Hepatocyte (in vitro differentiated cells): ENCODE measurements at regions not wholly inside any gene's neighbourhood (a gene's known extent, or its start where the extent isn't known, plus 50 kb on each side); places are given as distances from the start of the nearest gene placed in this dataset.

ENCODE experiments used
- DNase-seq: peaks from one replicate; pipeline ENCODE4 v3.0.0-alpha.2; 2016; ENCODE audit warnings: low spot score
- H2AFZ ChIP-seq: fragments of 200-600 bp; sonication (generic); 2 replicates; pipeline ENCODE4 v1.6.0; 2016; ENCODE audit warnings: antibody characterized with exemption, mild to moderate bottlenecking
- H3K27ac ChIP-seq: fragments of 200-600 bp; sonication (generic); 2 replicates; pipeline ENCODE4 v1.5.1; 2016; ENCODE audit warnings: mild to moderate bottlenecking
- H3K27me3 ChIP-seq: fragments of 200-600 bp; sonication (generic); 2 replicates; pipeline ENCODE4 v1.6.1; 2016
- H3K36me3 ChIP-seq: fragments of 200-600 bp; sonication (generic); replicated peaks from 2 replicates; pipeline ENCODE4 v1.5.1; 2016; ENCODE audit warnings: low read depth; ENCODE audit not compliant: insufficient read depth
- H3K4me1 ChIP-seq: fragments of 200-600 bp; sonication (generic); 2 replicates; pipeline ENCODE4 v1.5.1; 2016; ENCODE audit warnings: mild to moderate bottlenecking, moderate library complexity; ENCODE audit not compliant: insufficient read depth
- H3K4me2 ChIP-seq: fragments of 200-600 bp; sonication (generic); 2 replicates; pipeline ENCODE4 v1.6.0; 2016
- H3K4me3 ChIP-seq: fragments of 200-600 bp; sonication (generic); 2 replicates; pipeline ENCODE4 v1.5.1; 2016; ENCODE audit warnings: mild to moderate bottlenecking
- H3K79me2 ChIP-seq: fragments of 200-600 bp; sonication (generic); 2 replicates; pipeline ENCODE4 v1.6.0; 2017; ENCODE audit warnings: mild to moderate bottlenecking
- H3K9me2 ChIP-seq: fragments of 200-600 bp; sonication (generic); replicated peaks from 2 replicates; pipeline ENCODE4 v1.6.0; 2017; ENCODE audit warnings: mild to moderate bottlenecking; ENCODE audit not compliant: insufficient read depth
- H3K9me3 ChIP-seq: fragments of 200-600 bp; sonication (generic); 2 replicates; pipeline ENCODE4 v1.5.1; 2016; ENCODE audit warnings: low read depth, mild to moderate bottlenecking
- H4K20me1 ChIP-seq: fragments of 200-600 bp; sonication (generic); 2 replicates; pipeline ENCODE4 v1.6.0; 2016; ENCODE audit warnings: mild to moderate bottlenecking; ENCODE audit not compliant: insufficient read depth, poor library complexity, severe bottlenecking
- EZH2 ChIP-seq: fragments of 200-600 bp; sonication (generic); IDR thresholded peaks from 2 replicates; pipeline ENCODE4 v1.6.1; 2016; ENCODE audit warnings: antibody characterized with exemption, mild to moderate bottlenecking, borderline replicate concordance
- EZH2phosphoT487 ChIP-seq: fragments of 200-600 bp; sonication (generic); IDR thresholded peaks from one replicate; pipeline ENCODE4 v1.6.1; 2018; ENCODE audit warnings: antibody characterized with exemption, mild to moderate bottlenecking, low read depth, moderate library complexity; ENCODE audit not compliant: unreplicated experiment, severe bottlenecking
- WGBS: methylation state at CpG from one replicate; pipeline ENCODE4 v1.1.6; 2016; ENCODE audit warnings: low lambda C conversion rate; ENCODE audit errors: missing lambda C conversion rate; 5-methylcytosine and 5-hydroxymethylcytosine counted together
- TF ChIP-seq, protein P1 (sequence below): fragments of 200-600 bp; sonication (generic); IDR thresholded peaks from 2 replicates; pipeline ENCODE4 v1.5.1; 2016; ENCODE audit warnings: antibody characterized with exemption, mild to moderate bottlenecking; ENCODE audit not compliant: poor library complexity

DNA sequence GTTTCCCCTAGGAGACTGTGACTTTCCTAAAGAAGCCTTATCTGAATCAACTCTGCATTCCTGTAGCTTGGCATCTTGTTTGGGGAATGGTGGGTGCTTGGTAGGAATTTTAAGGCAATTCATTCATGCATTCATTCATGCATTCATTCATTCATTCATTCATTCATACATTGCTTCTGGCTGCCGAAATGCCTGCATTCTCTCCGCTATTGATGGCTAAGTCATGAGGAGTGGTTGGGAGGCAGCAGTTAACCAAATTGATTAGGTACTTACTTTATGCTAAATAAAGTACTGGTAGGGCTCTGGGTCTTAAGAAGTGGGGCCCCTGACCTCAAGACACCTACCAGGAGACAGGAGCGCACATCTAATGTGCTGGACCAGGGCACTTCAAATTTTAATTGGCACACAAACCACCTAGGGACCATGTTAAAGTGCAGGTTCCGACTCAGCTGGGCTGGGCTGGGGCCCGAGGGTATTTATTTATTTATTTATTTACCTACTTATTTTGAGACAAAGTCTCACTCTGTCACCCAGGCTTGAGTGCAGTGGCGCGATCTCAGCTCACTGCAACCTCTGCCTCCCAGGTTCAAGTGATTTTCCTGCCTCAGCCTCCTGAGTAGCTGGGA, 127.6 kb downstream of the ANKRD60 start:
- no peak overlapping the region for H3K27ac ChIP-seq
- no peaks in the 10 kb centered on the region for H3K79me2 ChIP-seq
- no peak overlapping the region for H2AFZ ChIP-seq
- H3K9me3 ChIP-seq, result no peaks in the 10 kb centered on the region
- no peak overlapping the region for H3K4me2 ChIP-seq
- H3K4me3 ChIP-seq, result no peak overlapping the region
- H3K9me2 ChIP-seq, result no peaks in the 10 kb centered on the region
- TF ChIP-seq, protein P1, sequence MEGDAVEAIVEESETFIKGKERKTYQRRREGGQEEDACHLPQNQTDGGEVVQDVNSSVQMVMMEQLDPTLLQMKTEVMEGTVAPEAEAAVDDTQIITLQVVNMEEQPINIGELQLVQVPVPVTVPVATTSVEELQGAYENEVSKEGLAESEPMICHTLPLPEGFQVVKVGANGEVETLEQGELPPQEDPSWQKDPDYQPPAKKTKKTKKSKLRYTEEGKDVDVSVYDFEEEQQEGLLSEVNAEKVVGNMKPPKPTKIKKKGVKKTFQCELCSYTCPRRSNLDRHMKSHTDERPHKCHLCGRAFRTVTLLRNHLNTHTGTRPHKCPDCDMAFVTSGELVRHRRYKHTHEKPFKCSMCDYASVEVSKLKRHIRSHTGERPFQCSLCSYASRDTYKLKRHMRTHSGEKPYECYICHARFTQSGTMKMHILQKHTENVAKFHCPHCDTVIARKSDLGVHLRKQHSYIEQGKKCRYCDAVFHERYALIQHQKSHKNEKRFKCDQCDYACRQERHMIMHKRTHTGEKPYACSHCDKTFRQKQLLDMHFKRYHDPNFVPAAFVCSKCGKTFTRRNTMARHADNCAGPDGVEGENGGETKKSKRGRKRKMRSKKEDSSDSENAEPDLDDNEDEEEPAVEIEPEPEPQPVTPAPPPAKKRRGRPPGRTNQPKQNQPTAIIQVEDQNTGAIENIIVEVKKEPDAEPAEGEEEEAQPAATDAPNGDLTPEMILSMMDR, result no peak
- no peak for TF ChIP-seq EZH2phosphoT487
- no peak for TF ChIP-seq EZH2
- H3K27me3 ChIP-seq, result peaks cover 4% of the 10 kb centered on the region
- H4K20me1 ChIP-seq, result no peaks in the 10 kb centered on the region
- WGBS, result 95% methylated on average over 7 of the region's 7 CpGs
- no peaks in the 10 kb centered on the region for H3K36me3 ChIP-seq
- DNase-seq, result no peak
- no peaks in the 10 kb centered on the region for H3K4me1 ChIP-seq

DNA sequence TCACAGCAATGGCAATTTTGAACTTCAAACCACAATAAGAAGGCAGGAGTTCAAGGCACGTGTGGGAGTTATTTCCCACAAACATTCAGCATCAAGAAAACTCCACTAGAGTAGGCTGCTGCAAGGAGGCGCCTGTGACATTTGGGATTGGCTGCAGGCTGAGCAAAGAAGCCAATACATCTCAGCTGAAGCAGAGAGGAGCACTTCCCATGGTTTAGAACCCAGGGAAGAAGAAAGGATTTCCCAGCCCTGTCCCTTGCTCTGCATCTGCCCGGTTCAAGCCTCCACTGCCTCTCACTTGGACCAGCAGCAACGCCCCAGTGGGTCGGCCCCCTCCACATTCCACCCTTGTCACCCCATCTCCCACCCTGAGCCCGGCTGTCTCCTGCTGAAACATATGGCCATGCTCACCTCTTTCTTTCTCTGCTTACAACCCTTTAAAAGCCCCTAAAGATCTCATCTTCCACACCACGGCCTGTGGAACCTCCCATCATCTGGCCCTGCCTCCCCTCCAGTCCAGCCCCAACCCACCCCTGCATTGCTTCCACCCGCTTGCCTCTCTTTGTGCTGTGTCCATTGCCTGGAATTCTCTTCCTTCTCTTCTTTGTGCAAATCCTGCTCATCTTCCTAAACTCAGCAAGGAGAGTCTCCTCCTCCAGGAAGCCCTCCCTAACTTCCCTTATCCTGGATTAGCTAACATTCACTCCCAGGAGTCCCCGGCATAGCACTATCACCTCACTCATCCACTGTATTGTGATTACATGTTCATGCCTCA, 128.3 kb downstream of the ANKRD60 start:
- no peaks in the 10 kb centered on the region for H3K36me3 ChIP-seq
- no peaks in the 10 kb centered on the region for H4K20me1 ChIP-seq
- WGBS, result 83% methylated on average over 9 of the region's 9 CpGs
- no peak overlapping the region for H3K4me3 ChIP-seq
- no peak overlapping the region for H2AFZ ChIP-seq
- DNase-seq, result no peak
- no peaks in the 10 kb centered on the region for H3K4me1 ChIP-seq
- no peak overlapping the region for H3K4me2 ChIP-seq
- peaks cover 4% of the 10 kb centered on the region for H3K27me3 ChIP-seq
- TF ChIP-seq EZH2 (no peak), EZH2phosphoT487 (no peak)
- TF ChIP-seq, protein P1, result no peak
- H3K9me2 ChIP-seq, result no peaks in the 10 kb centered on the region
- no peaks in the 10 kb centered on the region for H3K9me3 ChIP-seq
- no peak overlapping the region for H3K27ac ChIP-seq
- H3K79me2 ChIP-seq, result no peaks in the 10 kb centered on the region

DNA sequence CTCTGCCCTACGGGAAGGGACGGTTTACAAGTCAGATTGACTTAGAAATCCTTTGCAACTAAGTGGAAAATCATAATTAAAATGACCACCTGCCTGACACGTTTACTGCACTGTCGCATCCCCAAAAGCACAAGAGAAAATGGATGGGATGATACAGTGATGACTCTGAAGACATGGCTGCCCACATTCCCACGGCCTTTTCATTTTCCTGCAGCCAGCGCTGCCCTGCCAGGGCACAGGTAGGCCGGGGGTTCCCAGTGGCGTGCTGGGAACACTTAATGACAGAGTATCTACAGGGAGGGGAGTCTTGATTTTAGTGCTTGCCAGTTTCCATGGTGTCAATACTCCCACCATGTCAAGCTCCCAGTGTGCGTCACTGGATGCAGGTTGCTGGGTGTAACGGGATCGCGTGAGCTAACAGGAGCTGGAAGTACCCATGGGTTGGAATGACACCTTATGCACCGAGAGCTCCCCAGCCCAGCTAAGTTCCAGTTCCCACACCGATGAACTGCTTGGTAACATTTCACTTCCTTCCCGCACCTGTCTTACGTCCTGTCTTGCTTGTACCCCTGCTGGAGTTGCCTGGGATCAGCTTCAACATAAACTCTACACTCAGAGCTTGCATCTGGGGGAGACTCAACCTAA, 129.0 kb downstream of the ANKRD60 start:
- H3K27me3 ChIP-seq, result peaks cover 4% of the 10 kb centered on the region
- no peak overlapping the region for H3K4me2 ChIP-seq
- no peak overlapping the region for H3K27ac ChIP-seq
- no peak for DNase-seq
- TF ChIP-seq EZH2phosphoT487, result no peak
- TF ChIP-seq, protein P1, result no peak
- TF ChIP-seq EZH2, result no peak
- H3K36me3 ChIP-seq, result no peaks in the 10 kb centered on the region
- WGBS, result 91% methylated on average over 16 of the region's 16 CpGs
- no peaks in the 10 kb centered on the region for H3K79me2 ChIP-seq
- no peaks in the 10 kb centered on the region for H3K9me3 ChIP-seq
- no peaks in the 10 kb centered on the region for H4K20me1 ChIP-seq
- no peak overlapping the region for H3K4me3 ChIP-seq
- no peak overlapping the region for H2AFZ ChIP-seq
- no peaks in the 10 kb centered on the region for H3K4me1 ChIP-seq
- H3K9me2 ChIP-seq, result no peaks in the 10 kb centered on the region
